K562 (cell line): ENCODE measurements at regions not wholly inside any gene's neighbourhood (a gene's known extent, or its start where the extent isn't known, plus 50 kb on each side); places are given as distances from the start of the nearest gene placed in this dataset.

Experiments used
- ATAC-seq: fragments of 200-7000 bp; cut with Tn5 transposase; 3 replicates; pipeline ENCODE4 v1.9.1; 2020; ENCODE audit warnings: moderate library complexity
- BruUV-seq: library from RNA; stranded (reverse); fragments of 400-500 nt; replicated peaks from 2 replicates; lab custom pipeline; 2021; lab: Mats Ljungman, UMichigan
- CTCF ChIA-PET: fragments of 300-600 bp; formaldehyde crosslinking; extraction: SDS; loops from one replicate; lab custom pipeline; 2021; ENCODE audit warnings: low intra/inter-chr PET ratio; lab: Yijun Ruan, JAX
- POLR2A ChIA-PET: fragments of 300-600, 350-650 bp; sonication (Branson Sonifier 250); formaldehyde crosslinking; extraction: SDS; loops from one replicate; lab custom pipeline; 2021; ENCODE audit warnings: antibody characterized with exemption, inconsistent platforms; lab: Yijun Ruan, JAX
- DNase-seq, 4 experiments: peaks; one replicate each; pipeline versions ENCODE4 v3.0.0 to v3.0.0-alpha.2; 2011 to 2018; ENCODE audit warnings: low spot score in 3 of 4, mixed read lengths in 3 of 4; ENCODE audit errors: extremely low read depth in 1 of 4
- FAIRE-seq: peaks from 2 replicates; lab custom pipeline; 2011; peaks lifted over from hg19 to GRCh38; lab: Jason Lieb, UNC
- H2AFZ ChIP-seq: 2 replicates; pipeline ENCODE4 v1.6.0; 2011; ENCODE audit warnings: low read depth, low read length, control low read depth, inconsistent platforms
- H3K27ac ChIP-seq: fragments of 200-600 bp; 3 replicates; pipeline ENCODE4 v1.8.0; 2011; ENCODE audit warnings: low read depth, mild to moderate bottlenecking, control low read depth, inconsistent platforms, low read length, moderate library complexity, mixed read lengths; ENCODE audit errors: extremely low read depth
- H3K27me3 ChIP-seq, 2 experiments: fragments of 300-600 bp in 1 of 2; 2 replicates in 1 of 2; 3 replicates in 1 of 2; pipeline versions ENCODE4 v1.6.0 to v1.8.0; 2011; ENCODE audit warnings: inconsistent platforms in 2 of 2, low read length in 2 of 2, mild to moderate bottlenecking in 1 of 2, mixed read lengths in 1 of 2, moderate library complexity in 1 of 2; ENCODE audit not compliant: control insufficient read depth in 2 of 2, insufficient read depth in 2 of 2
- H3K36me3 ChIP-seq: fragments of 300-600 bp; 3 replicates; pipeline ENCODE4 v1.8.0; 2011; ENCODE audit warnings: mild to moderate bottlenecking, low read length, inconsistent platforms; ENCODE audit not compliant: control insufficient read depth, insufficient read depth
- H3K4me1 ChIP-seq, 2 experiments: fragments of 200-600 bp in 1 of 2; replicated peaks in 1 of 2; 2 replicates in 1 of 2; 3 replicates in 1 of 2; pipeline versions ENCODE4 v1.5.1 to v1.8.0; 2011; ENCODE audit warnings: inconsistent platforms in 2 of 2, low read length in 2 of 2, mild to moderate bottlenecking in 1 of 2, mixed read lengths in 1 of 2, moderate library complexity in 1 of 2; ENCODE audit not compliant: control insufficient read depth in 2 of 2, insufficient read depth in 2 of 2
- H3K4me2 ChIP-seq: 2 replicates; pipeline ENCODE4 v1.6.1; 2011; ENCODE audit warnings: low read length, control low read depth, inconsistent platforms, mixed read lengths; ENCODE audit not compliant: insufficient read depth
- H3K4me3 ChIP-seq: fragments of 200-600 bp; sonication (generic), shearing (Covaris generic); 2 replicates; pipeline ENCODE4 v1.5.1; 2016; ENCODE audit warnings: control low read depth, inconsistent platforms
- H3K79me2 ChIP-seq: fragments of 200-600 bp; 3 replicates; pipeline ENCODE4 v1.8.0; 2011; ENCODE audit warnings: low read length, inconsistent platforms; ENCODE audit not compliant: control insufficient read depth, insufficient read depth
- H3K9ac ChIP-seq, 2 experiments: 2 replicates each; pipeline versions ENCODE4 v1.6.0 to v1.6.1; 2011; ENCODE audit warnings: low read depth in 2 of 2, low read length in 2 of 2, control low read depth in 1 of 2, inconsistent platforms in 1 of 2, mild to moderate bottlenecking in 1 of 2, mixed read lengths in 1 of 2; ENCODE audit not compliant: insufficient read depth in 1 of 2
- H3K9me1 ChIP-seq: one replicate; pipeline ENCODE4 v1.6.0; 2011; ENCODE audit warnings: inconsistent platforms, mild to moderate bottlenecking, low read length, moderate library complexity; ENCODE audit not compliant: control insufficient read depth, insufficient read depth
- H3K9me3 ChIP-seq: replicated peaks from 2 replicates; pipeline ENCODE4 v1.5.1; 2011; ENCODE audit warnings: low read depth, low read length, inconsistent platforms; ENCODE audit not compliant: control insufficient read depth, insufficient read depth
- H4K20me1 ChIP-seq: replicated peaks from 2 replicates; pipeline ENCODE4 v1.6.1; 2011; ENCODE audit warnings: low read length, inconsistent platforms, mixed read lengths; ENCODE audit not compliant: control insufficient read depth, insufficient read depth
- EGR1 ChIP-seq: fragments of 450-650 bp; conservative IDR thresholded peaks from 2 replicates; pipeline ENCODE4 v1.6.1; 2017; ENCODE audit warnings: mild to moderate bottlenecking
- PBX2 ChIP-seq, 2 experiments: IDR thresholded peaks in 1 of 2; conservative IDR thresholded peaks in 1 of 2; 2 replicates each; pipeline ENCODE4 v1.6.1; 2016; ENCODE audit warnings: low read depth in 2 of 2, mild to moderate bottlenecking in 1 of 2, missing compliant biosample characterization in 1 of 2, missing genetic modification characterization in 1 of 2, moderate library complexity in 1 of 2
- whole genome bisulfite sequencing: fragments of 100-300 bp; shearing (Covaris generic); methylation state at CpG from one replicate; pipeline ENCODE4 v1.1.6; 2016; ENCODE audit warnings: low coverage, mixed read lengths; ENCODE audit not compliant: insufficient coverage; ENCODE audit errors: missing lambda C conversion rate; 5-methylcytosine and 5-hydroxymethylcytosine counted together
- in situ Hi-C: fragments of 300-500 bp; cut with MboI; formaldehyde crosslinking; loops from 4 replicates; pipeline ENCODE4 v1.15.0; 2018; ENCODE audit warnings: inconsistent platforms, mixed read lengths
- intact Hi-C: fragments of 100-400 bp; cut with micrococcal nuclease; formaldehyde crosslinking; loops from 2 replicates; pipeline ENCODE4 v1.14.2; 2022

GRCh38 chr4:138789796-138790195 lies 225.8 kb upstream of the NOCT start:
- Histone ChIP-seq H3K9me3 (no peaks in the 10 kb centered on the region), H3K27me3 (no peaks in the 10 kb centered on the region), H3K9me1 (no peaks in the 10 kb centered on the region), H3K9ac (no peak overlapping the region), H3K4me2 (no peak overlapping the region), H3K4me1 (peaks cover 2 to 6% of the 10 kb centered on the region in 2 experiments; a peak in 3 of 5 replicates), H2AFZ (no peak overlapping the region), H3K79me2 (peaks cover 5% of the 10 kb centered on the region; the same call in 2 of the 3 replicates), H4K20me1 (no peaks in the 10 kb centered on the region), H3K4me3 (no peak overlapping the region), H3K27ac (no peak overlapping the region), H3K36me3 (peaks cover 8% of the 10 kb centered on the region; the same call in 2 of the 3 replicates)
- no peak for TF ChIP-seq PBX2 (CRISPR knock-in tag; IDR thresholded peaks at IDR 0.05; ENCODE audit: low read depth)
- TF ChIP-seq PBX2 (tag; conservative IDR thresholded peaks at IDR 0.05; ENCODE audit: low read depth) = 0 out of 2 replicates have a peak, but pooled peaks have one; percentile 13
- TF ChIP-seq EGR1 = no peak
- ChIA-PET CTCF (no interaction called here), POLR2A (no interaction called here)
- ATAC-seq (no peak), FAIRE-seq (no peak), DNase-seq (no peak)
- in situ Hi-C loops (no loop called here), intact Hi-C loops (no loop called here)
- 51% methylated on average over 5 of the region's 5 CpGs for WGBS
- no TSS peak for BruUV-seq
